SK-N-SH (cell line): ENCODE measurements at regions not wholly inside any gene's neighbourhood (a gene's known extent, or its start where the extent isn't known, plus 50 kb on each side); places are given as distances from the start of the nearest gene placed in this dataset.

ENCODE experiments used
- EZH2phosphoT487 ChIP-seq: fragments of 200-600 bp; sonication (generic); IDR thresholded peaks from 2 replicates; pipeline ENCODE4 v1.6.1; 2017; ENCODE audit warnings: low read depth, mixed run types, mild to moderate bottlenecking, antibody characterized with exemption, moderate library complexity, borderline replicate concordance
- GATA2 ChIP-seq: sonication (generic); formaldehyde crosslinking; IDR thresholded peaks from 2 replicates; pipeline ENCODE4 v1.5.0; 2020; ENCODE audit warnings: mild to moderate bottlenecking, missing genetic modification reagents
- JUND ChIP-seq: IDR thresholded peaks from 2 replicates; pipeline ENCODE4 v1.4.0; 2012
- YY1 ChIP-seq: IDR thresholded peaks from 2 replicates; pipeline ENCODE4 v1.4.0; 2012; ENCODE audit warnings: low read depth, mild to moderate bottlenecking
- TF ChIP-seq, protein P1 (sequence below): fragments of 200-600 bp; sonication (generic); IDR thresholded peaks from 2 replicates; pipeline ENCODE4 v1.6.1; 2017; ENCODE audit warnings: antibody characterized with exemption, mild to moderate bottlenecking, moderate library complexity
- TF ChIP-seq, protein P2 (sequence below): IDR thresholded peaks from 2 replicates; pipeline ENCODE4 v1.4.0; 2012; ENCODE audit warnings: low read depth

- TF ChIP-seq, protein P1, sequence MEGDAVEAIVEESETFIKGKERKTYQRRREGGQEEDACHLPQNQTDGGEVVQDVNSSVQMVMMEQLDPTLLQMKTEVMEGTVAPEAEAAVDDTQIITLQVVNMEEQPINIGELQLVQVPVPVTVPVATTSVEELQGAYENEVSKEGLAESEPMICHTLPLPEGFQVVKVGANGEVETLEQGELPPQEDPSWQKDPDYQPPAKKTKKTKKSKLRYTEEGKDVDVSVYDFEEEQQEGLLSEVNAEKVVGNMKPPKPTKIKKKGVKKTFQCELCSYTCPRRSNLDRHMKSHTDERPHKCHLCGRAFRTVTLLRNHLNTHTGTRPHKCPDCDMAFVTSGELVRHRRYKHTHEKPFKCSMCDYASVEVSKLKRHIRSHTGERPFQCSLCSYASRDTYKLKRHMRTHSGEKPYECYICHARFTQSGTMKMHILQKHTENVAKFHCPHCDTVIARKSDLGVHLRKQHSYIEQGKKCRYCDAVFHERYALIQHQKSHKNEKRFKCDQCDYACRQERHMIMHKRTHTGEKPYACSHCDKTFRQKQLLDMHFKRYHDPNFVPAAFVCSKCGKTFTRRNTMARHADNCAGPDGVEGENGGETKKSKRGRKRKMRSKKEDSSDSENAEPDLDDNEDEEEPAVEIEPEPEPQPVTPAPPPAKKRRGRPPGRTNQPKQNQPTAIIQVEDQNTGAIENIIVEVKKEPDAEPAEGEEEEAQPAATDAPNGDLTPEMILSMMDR: no peak
- TF ChIP-seq, protein P2, sequence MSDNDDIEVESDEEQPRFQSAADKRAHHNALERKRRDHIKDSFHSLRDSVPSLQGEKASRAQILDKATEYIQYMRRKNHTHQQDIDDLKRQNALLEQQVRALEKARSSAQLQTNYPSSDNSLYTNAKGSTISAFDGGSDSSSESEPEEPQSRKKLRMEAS: no peak
- TF ChIP-seq JUND: no peak
- TF ChIP-seq EZH2phosphoT487: no peak
- TF ChIP-seq GATA2 (CRISPR knock-in tag): no peak
- TF ChIP-seq YY1: no peak
Observed at GRCh38 chr2:122105877-122106206, 350.4 kb downstream of the TSN start.
